Activated naive CD8-positive, alpha-beta T cell treated with anti-CD3 and anti-CD28 coated beads, Interleukin-2, amount 10 ng/mL, durations not matched to agents 7 days and 5 days (primary cell): ENCODE measurements at regions not wholly inside any gene's neighbourhood (a gene's known extent, or its start where the extent isn't known, plus 50 kb on each side); places are given as distances from the start of the nearest gene placed in this dataset.

Experiments
- ATAC-seq: fragments of 150-1000 bp; cut with Tn5 transposase; one replicate; pipeline ENCODE4 v1.10.0; 2021; ENCODE audit warnings: low read depth, moderate library complexity
- POLR2A ChIA-PET: fragments of 350-600 bp; sonication (Branson Sonifier 250); formaldehyde crosslinking; loops from one replicate; lab custom pipeline; 2021; ENCODE audit warnings: antibody characterized with exemption; lab: Charles Lee
- DNase-seq: peaks from one replicate; pipeline ENCODE4 v3.0.0; 2021
- H3K27ac Mint-ChIP-seq: one replicate; pipeline ENCODE4 v1.8.0; 2022; ENCODE audit warnings: mild to moderate bottlenecking, mixed read lengths
- H3K27me3 Mint-ChIP-seq: one replicate; pipeline ENCODE4 v1.8.0; 2022; ENCODE audit warnings: mild to moderate bottlenecking, moderate library complexity, mixed read lengths
- H3K36me3 Mint-ChIP-seq: one replicate; pipeline ENCODE4 v1.8.0; 2021; ENCODE audit warnings: mild to moderate bottlenecking, mixed read lengths
- H3K4me1 Mint-ChIP-seq: one replicate; pipeline ENCODE4 v1.8.0; 2021; ENCODE audit warnings: mixed read lengths
- H3K4me3 Mint-ChIP-seq: one replicate; pipeline ENCODE4 v1.8.0; 2022; ENCODE audit warnings: mild to moderate bottlenecking, moderate library complexity, mixed read lengths
- H3K9me3 Mint-ChIP-seq: one replicate; pipeline ENCODE4 v1.8.0; 2021; ENCODE audit warnings: mixed read lengths

DNA sequence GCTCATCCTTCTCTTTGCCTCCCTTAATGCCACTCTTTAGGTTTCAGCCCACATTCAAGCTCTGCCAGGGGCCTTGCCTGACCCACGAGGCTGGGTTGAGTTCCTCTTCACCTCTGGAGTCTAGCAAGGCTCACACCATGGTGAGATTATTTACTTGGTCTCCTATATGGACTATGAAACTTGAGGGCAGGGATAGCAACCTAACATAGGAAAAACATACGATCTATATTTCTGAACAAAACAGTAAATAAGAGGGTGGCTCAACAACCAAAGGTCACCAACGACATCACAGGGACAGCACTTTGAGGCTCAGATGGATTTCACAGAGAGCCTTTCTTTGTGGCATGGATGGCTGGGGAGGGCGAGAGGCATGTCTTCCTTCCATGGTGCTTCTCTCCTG lies 197.0 kb downstream of the MAF start:
- Mint-ChIP-seq H3K4me3 (no peak overlapping the region), H3K27me3 (peaks cover 5% of the 10 kb centered on the region), H3K36me3 (no peaks in the 10 kb centered on the region), H3K27ac (no peak overlapping the region), H3K9me3 (peaks cover 2% of the 10 kb centered on the region), H3K4me1 (no peaks in the 10 kb centered on the region)
- ATAC-seq (no peak), DNase-seq (no peak)
- POLR2A ChIA-PET: no interaction called here

DNA sequence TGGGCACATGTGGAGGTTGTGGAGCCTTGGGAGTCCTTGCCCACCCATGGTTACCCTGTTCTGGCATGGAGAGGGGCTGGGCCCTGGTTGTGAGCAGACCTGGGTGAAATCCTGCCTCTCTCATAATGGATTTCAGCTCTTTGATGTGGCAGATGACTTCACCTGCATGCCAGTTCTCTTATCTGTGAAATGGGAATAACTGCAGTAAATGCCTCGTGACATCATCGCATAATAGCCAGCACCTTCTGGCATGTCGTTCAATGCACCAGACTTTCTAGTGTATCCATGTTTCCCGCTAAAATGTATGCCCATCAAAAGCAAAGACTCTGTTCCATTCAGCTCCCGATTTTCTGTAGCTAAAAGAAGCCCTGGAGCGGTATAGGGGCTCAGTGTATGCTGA lies 197.6 kb downstream of the MAF start:
- no peaks in the 10 kb centered on the region for H3K4me1 Mint-ChIP-seq
- ATAC-seq: no peak
- H3K27ac Mint-ChIP-seq: no peak overlapping the region
- DNase-seq: no peak
- POLR2A ChIA-PET: no interaction called here
- no peaks in the 10 kb centered on the region for H3K36me3 Mint-ChIP-seq
- no peak overlapping the region for H3K4me3 Mint-ChIP-seq
- H3K9me3 Mint-ChIP-seq: peaks cover 2% of the 10 kb centered on the region
- peaks cover 5% of the 10 kb centered on the region for H3K27me3 Mint-ChIP-seq

DNA sequence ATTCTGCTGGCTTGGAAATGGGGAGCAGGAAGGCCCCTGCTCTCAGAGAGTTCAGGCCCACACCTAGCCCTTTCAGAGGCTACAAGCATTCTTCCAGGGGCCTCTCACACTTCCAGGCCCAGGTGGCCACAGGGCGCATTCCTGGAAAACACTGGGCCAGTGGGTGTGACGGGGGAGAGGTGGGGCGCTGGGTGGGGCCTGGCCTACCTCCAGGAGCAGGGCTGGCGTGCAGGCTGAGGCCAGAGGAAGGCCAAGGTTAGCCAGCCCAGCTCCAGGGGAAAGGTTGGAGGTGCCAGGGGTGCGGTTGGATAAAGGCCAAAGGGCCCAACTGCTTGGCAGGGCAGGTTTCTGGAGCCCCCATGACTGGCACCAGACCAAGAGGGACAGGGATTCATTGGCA lies 198.2 kb downstream of the MAF start:
- no peak for ATAC-seq
- H3K27me3 Mint-ChIP-seq: peaks cover 5% of the 10 kb centered on the region
- peaks cover 2% of the 10 kb centered on the region for H3K9me3 Mint-ChIP-seq
- H3K36me3 Mint-ChIP-seq: no peaks in the 10 kb centered on the region
- DNase-seq: no peak
- H3K4me3 Mint-ChIP-seq: no peak overlapping the region
- H3K27ac Mint-ChIP-seq: no peak overlapping the region
- POLR2A ChIA-PET: no interaction called here
- no peaks in the 10 kb centered on the region for H3K4me1 Mint-ChIP-seq

DNA sequence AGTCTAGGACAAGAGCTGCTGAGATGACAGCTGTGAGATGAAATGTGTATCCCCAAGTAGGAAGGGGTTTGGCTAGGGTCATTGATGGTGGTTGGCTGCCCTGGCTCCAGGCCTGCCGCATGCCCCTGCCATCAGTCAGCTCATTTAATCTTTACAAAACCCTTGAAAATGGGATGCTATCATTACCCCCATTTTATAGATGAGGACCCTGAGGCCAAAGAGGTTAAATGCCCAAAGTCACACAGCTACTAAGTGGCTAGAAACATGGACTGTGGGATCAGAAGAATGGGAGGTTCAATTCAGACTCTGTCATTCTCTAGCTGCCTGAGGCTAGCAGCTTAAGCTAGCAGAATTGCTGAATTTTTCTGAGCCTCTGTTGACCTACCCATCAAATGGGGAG lies 198.8 kb downstream of the MAF start:
- DNase-seq (no peak), ATAC-seq (no peak)
- POLR2A ChIA-PET: no interaction called here
- Mint-ChIP-seq H3K36me3 (no peaks in the 10 kb centered on the region), H3K4me3 (no peak overlapping the region), H3K4me1 (no peaks in the 10 kb centered on the region), H3K27ac (no peak overlapping the region), H3K27me3 (peaks cover 3% of the 10 kb centered on the region), H3K9me3 (peaks cover 2% of the 10 kb centered on the region)

DNA sequence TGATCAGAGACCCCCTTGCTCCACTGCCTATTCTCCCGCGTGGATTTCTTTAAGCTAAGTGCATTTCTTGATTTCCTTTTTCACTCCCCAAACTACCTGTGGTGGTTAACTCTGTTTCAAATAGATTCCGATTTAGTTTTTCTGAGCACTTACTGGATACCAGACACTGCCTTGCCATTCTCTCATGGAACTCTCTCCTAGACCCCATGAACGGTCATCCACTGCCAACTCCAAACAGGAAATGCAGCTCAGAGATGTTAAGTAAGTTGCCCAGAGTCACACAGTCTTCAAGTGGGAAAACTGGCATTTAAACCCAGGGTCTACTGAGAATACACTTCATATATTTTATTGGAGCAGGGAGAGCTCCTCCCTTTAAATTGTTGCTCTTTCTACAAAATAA lies 199.4 kb downstream of the MAF start:
- H3K27me3 Mint-ChIP-seq: peaks cover 3% of the 10 kb centered on the region
- H3K9me3 Mint-ChIP-seq: peaks cover 2% of the 10 kb centered on the region
- H3K4me3 Mint-ChIP-seq: no peak overlapping the region
- POLR2A ChIA-PET: no interaction called here
- no peaks in the 10 kb centered on the region for H3K36me3 Mint-ChIP-seq
- H3K4me1 Mint-ChIP-seq: no peaks in the 10 kb centered on the region
- H3K27ac Mint-ChIP-seq: no peak overlapping the region
- ATAC-seq: no peak
- DNase-seq: no peak

DNA sequence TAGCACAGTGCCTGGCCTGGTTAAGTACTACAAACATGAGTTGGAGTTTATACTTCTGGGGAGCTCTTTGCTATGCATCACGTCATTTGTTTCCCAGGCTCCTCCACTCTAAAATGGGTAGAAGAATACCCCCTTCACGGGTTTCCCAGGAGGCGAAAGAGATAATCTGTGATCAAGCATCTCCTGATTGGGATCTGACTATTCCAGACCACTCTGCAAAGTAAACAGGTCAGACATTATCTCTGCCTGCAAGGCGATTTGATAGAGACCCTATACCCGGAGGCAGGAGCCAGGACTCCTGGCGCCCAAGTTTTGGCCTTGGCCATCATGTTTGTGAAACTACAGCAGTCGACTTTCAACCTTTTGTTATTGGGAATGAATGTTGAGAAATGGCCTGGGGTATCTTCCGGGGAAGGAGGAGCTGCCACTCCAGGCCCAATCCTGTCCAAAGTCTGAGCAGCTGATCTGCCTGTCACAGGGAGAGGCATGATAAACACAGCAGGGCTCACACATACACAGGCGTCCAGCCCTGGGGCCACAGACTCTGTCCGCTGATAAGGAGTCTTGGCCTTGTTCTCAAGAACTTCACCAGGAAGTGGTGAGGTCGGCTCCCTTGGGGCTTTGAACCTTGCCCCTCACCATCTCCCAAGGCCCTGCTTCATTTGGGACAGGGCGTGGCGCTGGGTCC lies 199.9 kb downstream of the MAF start:
- Mint-ChIP-seq H3K4me1 (no peaks in the 10 kb centered on the region), H3K4me3 (no peak overlapping the region), H3K27ac (no peak overlapping the region), H3K36me3 (no peaks in the 10 kb centered on the region), H3K27me3 (peaks cover 3% of the 10 kb centered on the region), H3K9me3 (peaks cover 2% of the 10 kb centered on the region)
- no peak for DNase-seq
- no peak for ATAC-seq
- POLR2A ChIA-PET: no interaction called here

DNA sequence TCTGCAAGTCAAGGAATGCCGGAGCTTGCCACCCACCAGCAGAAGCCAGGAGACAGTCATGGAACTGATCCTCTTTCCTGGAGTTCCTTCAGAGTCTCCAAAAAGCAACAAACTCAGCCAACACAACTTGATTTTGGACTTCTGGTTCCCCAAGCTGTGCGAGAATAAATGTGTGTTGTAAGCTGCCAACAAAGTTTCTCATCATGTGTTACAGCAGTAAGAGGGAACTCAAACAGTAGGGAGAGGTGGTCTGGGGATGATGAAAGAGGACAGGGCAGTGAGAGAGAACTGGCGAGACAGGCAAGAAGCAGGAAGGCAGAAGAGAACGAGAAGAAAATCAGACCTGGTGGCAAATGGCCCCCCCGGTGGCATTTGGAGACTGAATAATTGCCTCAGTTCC lies 204.9 kb downstream of the MAF start:
- no peak overlapping the region for H3K4me3 Mint-ChIP-seq
- no peaks in the 10 kb centered on the region for H3K36me3 Mint-ChIP-seq
- no peaks in the 10 kb centered on the region for H3K4me1 Mint-ChIP-seq
- H3K27ac Mint-ChIP-seq: no peak overlapping the region
- peaks cover 7% of the 10 kb centered on the region for H3K27me3 Mint-ChIP-seq
- DNase-seq: no peak
- POLR2A ChIA-PET: no interaction called here
- no peaks in the 10 kb centered on the region for H3K9me3 Mint-ChIP-seq
- ATAC-seq: no peak

DNA sequence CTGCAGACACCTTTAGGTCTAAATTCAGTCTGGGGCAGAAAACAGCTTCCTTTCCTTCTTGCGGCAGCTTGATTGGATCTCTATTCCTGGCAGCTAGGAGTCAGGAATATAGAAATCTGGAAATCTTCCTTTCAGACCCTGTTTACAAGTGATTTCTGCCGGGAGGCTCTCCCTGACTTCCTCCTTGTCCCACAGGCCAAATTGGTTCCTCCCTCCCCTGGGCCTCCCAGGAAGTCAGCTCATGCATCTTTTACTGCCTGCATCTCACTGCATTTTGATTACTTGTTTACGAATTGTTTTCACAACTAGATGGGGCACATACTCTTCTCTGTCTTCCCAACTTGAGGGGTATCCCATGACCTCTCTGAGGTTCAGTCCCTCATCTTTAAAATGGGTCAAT lies 206.3 kb downstream of the MAF start:
- Mint-ChIP-seq H3K4me1 (no peaks in the 10 kb centered on the region), H3K27ac (no peak overlapping the region), H3K36me3 (no peaks in the 10 kb centered on the region), H3K27me3 (peaks cover 10% of the 10 kb centered on the region), H3K9me3 (no peaks in the 10 kb centered on the region), H3K4me3 (no peak overlapping the region)
- no peak for DNase-seq
- POLR2A ChIA-PET: no interaction called here
- ATAC-seq: no peak

DNA sequence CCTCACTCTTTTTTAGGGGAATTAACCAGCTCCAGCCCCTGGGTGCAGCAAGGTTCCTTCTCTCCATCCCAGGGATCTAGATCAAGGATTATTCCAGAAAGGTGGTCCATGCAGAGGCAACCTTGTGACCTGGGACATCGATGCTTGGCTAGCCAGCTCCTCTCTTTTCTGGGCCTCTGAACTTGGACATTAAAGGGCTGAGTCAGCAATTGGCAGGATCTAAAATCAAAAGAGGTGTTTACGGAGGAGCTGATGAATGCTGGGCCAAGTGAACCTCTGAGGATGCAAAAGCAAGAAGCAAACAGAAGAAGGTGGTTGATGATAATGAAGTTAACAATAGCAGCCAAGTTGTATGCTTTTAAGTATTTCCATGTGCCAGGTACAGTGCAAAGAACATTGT lies 207.0 kb downstream of the MAF start:
- no peak for ATAC-seq
- Mint-ChIP-seq H3K27ac (no peak overlapping the region), H3K27me3 (peaks cover 12% of the 10 kb centered on the region), H3K4me3 (no peak overlapping the region), H3K36me3 (no peaks in the 10 kb centered on the region), H3K9me3 (no peaks in the 10 kb centered on the region), H3K4me1 (no peaks in the 10 kb centered on the region)
- DNase-seq: no peak
- POLR2A ChIA-PET: no interaction called here

DNA sequence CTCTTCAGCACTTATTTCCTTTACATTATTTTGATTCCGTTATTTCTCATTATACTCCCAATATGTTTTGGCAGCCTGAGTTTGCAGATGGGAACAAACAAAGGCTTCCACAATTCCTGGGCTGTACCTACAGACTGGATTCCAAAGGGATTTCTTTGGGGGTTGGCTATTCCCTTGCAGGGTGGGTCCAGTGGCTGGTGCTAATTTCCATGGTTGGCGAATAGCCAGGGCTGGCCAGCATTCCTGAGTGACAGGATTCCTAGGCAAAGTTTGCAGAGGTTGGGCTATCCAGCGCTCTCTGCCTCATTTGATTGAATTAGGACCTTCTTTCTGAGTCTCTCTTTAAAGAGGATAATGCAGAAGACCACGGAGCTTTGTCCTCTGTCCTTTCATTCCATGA lies 207.4 kb downstream of the MAF start:
- Mint-ChIP-seq H3K9me3 (no peaks in the 10 kb centered on the region), H3K27me3 (peaks cover 15% of the 10 kb centered on the region), H3K27ac (no peak overlapping the region), H3K4me1 (no peaks in the 10 kb centered on the region), H3K36me3 (no peaks in the 10 kb centered on the region), H3K4me3 (no peak overlapping the region)
- DNase-seq (no peak), ATAC-seq (no peak)
- POLR2A ChIA-PET: no interaction called here

DNA sequence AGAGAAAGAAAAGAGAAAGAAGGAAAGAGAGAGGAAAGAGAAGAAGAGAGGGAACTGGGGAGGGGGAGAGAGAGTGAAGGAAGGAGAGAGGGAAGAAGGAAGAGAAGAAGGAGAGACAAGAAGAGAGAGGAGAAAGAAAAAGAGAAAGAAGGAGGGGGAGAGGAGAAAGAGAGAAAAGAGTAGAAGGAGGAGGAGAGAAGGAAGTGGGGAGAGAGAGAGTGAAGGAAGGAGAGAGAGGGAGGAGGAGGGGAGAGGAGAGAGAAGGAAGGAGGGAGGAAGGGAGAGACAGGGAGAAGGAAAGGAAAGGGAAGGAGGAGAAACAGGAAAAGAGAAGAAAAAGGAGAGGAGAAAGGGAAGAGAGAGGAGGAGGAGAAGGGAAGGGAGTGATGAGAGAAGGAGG lies 208.5 kb downstream of the MAF start:
- no peak for DNase-seq
- H3K9me3 Mint-ChIP-seq: no peaks in the 10 kb centered on the region
- peaks cover 15% of the 10 kb centered on the region for H3K27me3 Mint-ChIP-seq
- H3K27ac Mint-ChIP-seq: no peak overlapping the region
- ATAC-seq: no peak
- H3K4me3 Mint-ChIP-seq: no peak overlapping the region
- POLR2A ChIA-PET: no interaction called here
- H3K4me1 Mint-ChIP-seq: no peaks in the 10 kb centered on the region
- H3K36me3 Mint-ChIP-seq: no peaks in the 10 kb centered on the region

DNA sequence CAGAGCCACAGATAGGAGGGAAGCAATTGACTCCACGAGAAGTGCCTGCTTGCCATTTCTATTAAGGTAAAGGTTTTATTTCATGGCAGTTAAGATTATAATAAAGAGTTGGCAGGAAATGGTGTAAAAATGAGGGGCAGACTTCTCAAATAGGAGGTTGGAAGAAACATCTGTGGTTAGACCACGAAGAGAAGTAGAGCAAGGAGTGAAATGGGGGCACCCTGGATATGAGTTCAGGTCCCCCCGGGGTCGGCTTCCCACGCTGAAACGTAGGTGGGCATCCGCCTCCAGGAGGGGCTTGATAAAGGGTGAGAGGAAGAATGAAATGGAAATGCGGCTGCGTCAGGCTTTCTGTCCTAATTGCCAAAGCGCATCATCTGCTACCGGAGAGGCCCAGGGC lies 209.1 kb downstream of the MAF start:
- no peak overlapping the region for H3K27ac Mint-ChIP-seq
- no peaks in the 10 kb centered on the region for H3K36me3 Mint-ChIP-seq
- DNase-seq: no peak
- ATAC-seq: no peak
- POLR2A ChIA-PET: no interaction called here
- no peak overlapping the region for H3K4me3 Mint-ChIP-seq
- H3K27me3 Mint-ChIP-seq: peaks cover 15% of the 10 kb centered on the region
- no peaks in the 10 kb centered on the region for H3K9me3 Mint-ChIP-seq
- H3K4me1 Mint-ChIP-seq: no peaks in the 10 kb centered on the region

DNA sequence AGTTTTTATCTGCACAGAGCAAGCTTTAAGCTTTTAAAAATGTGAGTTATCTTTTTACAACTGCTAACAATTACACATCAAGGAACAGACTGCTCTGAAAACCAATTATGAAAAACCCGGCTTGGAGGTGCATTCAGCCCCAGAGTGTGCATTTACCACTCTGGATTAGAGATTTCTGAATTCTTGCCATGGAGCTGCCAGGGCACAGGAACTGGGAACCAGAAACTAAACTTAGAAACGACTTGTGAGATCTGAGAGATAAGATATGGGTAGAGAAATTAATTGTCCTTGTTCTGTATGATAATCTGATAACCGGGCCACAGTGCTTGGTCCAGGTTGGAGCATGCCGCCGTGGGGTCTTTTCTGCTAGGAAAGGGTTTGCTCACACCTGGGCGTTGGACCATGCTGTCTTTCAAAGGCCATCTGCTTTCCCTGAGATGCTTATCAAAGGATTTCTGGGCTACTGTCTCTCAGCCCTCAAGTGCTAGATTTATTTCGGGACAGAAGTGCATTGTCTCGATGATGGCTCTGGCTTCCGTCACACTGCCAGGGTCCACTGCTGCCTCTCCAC lies 210.0 kb downstream of the MAF start:
- DNase-seq: no peak
- Mint-ChIP-seq H3K36me3 (no peaks in the 10 kb centered on the region), H3K4me1 (no peaks in the 10 kb centered on the region), H3K9me3 (no peaks in the 10 kb centered on the region), H3K27me3 (peaks cover 17% of the 10 kb centered on the region), H3K4me3 (no peak overlapping the region), H3K27ac (no peak overlapping the region)
- ATAC-seq: no peak
- POLR2A ChIA-PET: no interaction called here

DNA sequence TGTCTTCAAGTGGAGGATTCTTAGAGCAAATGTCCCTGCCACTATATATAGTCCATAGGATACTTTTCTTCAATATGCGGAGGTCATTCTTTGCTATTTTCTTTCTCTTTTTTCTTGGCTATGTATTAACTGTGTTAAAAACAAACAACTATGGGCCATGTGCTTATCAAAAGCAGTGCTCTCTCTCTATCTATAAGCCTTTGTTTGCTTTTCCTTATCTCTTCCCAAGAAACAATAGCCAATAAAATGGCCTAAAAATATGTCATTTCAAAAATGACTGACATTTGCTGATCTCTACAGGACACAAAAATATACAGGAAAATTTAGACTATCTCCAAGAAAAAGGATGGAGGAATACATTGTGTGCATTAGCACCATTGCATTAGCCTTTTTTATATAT lies 212.1 kb downstream of the MAF start:
- H3K4me1 Mint-ChIP-seq: no peaks in the 10 kb centered on the region
- H3K27me3 Mint-ChIP-seq: peaks cover 19% of the 10 kb centered on the region
- POLR2A ChIA-PET: no interaction called here
- no peaks in the 10 kb centered on the region for H3K36me3 Mint-ChIP-seq
- no peak overlapping the region for H3K4me3 Mint-ChIP-seq
- DNase-seq: no peak
- ATAC-seq: no peak
- H3K9me3 Mint-ChIP-seq: no peaks in the 10 kb centered on the region
- H3K27ac Mint-ChIP-seq: no peak overlapping the region
